Glutamatergic neuron (in vitro differentiated cells): ENCODE measurements at regions not wholly inside any gene's neighbourhood (a gene's known extent, or its start where the extent isn't known, plus 50 kb on each side); places are given as distances from the start of the nearest gene placed in this dataset.

Experiments used
- DNase-seq: peaks from one replicate; pipeline ENCODE4 v3.0.0; 2022
- H3K27ac Mint-ChIP-seq: one replicate; pipeline ENCODE4 v1.8.0; 2020; ENCODE audit warnings: mild to moderate bottlenecking, mixed read lengths, inconsistent platforms; ENCODE audit not compliant: unreplicated experiment
- H3K27me3 Mint-ChIP-seq: one replicate; pipeline ENCODE4 v1.8.0; 2020; ENCODE audit warnings: mild to moderate bottlenecking, moderate library complexity, mixed read lengths, inconsistent platforms; ENCODE audit not compliant: unreplicated experiment
- H3K36me3 Mint-ChIP-seq: one replicate; pipeline ENCODE4 v1.8.0; 2020; ENCODE audit warnings: mild to moderate bottlenecking, mixed read lengths, inconsistent platforms; ENCODE audit not compliant: unreplicated experiment
- H3K4me1 Mint-ChIP-seq: one replicate; pipeline ENCODE4 v1.8.0; 2020; ENCODE audit warnings: mild to moderate bottlenecking, low read depth, mixed read lengths, inconsistent platforms; ENCODE audit not compliant: unreplicated experiment
- H3K4me3 Mint-ChIP-seq: one replicate; pipeline ENCODE4 v1.8.0; 2020; ENCODE audit warnings: mild to moderate bottlenecking, mixed read lengths, inconsistent platforms; ENCODE audit not compliant: unreplicated experiment
- H3K9me3 Mint-ChIP-seq: one replicate; pipeline ENCODE4 v1.8.0; 2020; ENCODE audit warnings: mild to moderate bottlenecking, moderate library complexity, mixed read lengths, inconsistent platforms; ENCODE audit not compliant: unreplicated experiment
- TF ChIP-seq, protein P1 (sequence below): fragments of 200-600 bp; sonication (generic); IDR thresholded peaks from one replicate; pipeline ENCODE4 v1.5.0; 2021; ENCODE audit not compliant: partially characterized antibody, unreplicated experiment

DNA sequence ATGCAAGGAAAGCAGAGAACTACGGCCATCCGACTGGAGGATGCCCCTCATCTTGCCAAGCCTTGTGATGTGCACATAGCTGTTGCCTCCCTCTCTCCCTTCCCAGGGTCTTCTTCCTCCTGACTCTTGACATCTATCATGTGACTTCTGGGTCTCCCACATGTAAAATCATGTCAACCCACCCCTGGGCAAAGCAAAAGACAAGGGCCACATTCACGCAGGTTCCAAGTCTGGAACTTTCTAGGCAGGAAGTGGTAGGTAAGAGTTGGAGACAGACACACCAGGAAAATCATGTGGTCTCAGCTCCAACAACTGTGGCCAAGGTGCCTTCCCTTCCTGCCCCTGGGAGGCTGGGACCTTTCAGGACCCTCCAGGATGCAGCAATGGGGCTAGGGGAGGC, 187.3 kb downstream of the CXCL12 start:
- no peak overlapping the region for H3K4me3 Mint-ChIP-seq
- H3K9me3 Mint-ChIP-seq, result peaks cover 6% of the 10 kb centered on the region
- no peak overlapping the region for H3K27ac Mint-ChIP-seq
- H3K4me1 Mint-ChIP-seq, result peaks cover 5% of the 10 kb centered on the region
- H3K36me3 Mint-ChIP-seq, result peaks cover 4% of the 10 kb centered on the region
- TF ChIP-seq, protein P1, sequence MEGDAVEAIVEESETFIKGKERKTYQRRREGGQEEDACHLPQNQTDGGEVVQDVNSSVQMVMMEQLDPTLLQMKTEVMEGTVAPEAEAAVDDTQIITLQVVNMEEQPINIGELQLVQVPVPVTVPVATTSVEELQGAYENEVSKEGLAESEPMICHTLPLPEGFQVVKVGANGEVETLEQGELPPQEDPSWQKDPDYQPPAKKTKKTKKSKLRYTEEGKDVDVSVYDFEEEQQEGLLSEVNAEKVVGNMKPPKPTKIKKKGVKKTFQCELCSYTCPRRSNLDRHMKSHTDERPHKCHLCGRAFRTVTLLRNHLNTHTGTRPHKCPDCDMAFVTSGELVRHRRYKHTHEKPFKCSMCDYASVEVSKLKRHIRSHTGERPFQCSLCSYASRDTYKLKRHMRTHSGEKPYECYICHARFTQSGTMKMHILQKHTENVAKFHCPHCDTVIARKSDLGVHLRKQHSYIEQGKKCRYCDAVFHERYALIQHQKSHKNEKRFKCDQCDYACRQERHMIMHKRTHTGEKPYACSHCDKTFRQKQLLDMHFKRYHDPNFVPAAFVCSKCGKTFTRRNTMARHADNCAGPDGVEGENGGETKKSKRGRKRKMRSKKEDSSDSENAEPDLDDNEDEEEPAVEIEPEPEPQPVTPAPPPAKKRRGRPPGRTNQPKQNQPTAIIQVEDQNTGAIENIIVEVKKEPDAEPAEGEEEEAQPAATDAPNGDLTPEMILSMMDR, result no peak
- H3K27me3 Mint-ChIP-seq, result peaks cover 5% of the 10 kb centered on the region
- no peak for DNase-seq

DNA sequence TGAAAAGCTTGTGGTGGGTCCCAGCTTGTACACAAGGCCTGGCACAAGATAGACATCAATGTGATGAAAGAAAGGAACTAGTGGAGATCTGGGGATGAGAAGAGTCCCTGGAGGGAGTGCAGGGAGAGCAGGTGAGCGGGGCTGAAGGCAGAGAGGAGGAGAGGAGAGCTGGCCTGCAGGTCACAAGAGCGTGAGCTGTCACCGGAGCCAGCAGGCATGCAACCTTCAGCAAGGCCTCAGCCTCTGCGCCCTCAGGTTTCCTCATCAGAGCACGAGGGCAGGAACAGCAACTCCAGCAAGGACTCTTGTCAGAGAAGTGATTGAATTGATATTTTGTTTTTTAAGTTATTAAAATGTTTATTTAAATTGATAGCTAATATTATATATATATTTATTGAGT, 188.6 kb downstream of the CXCL12 start:
- Mint-ChIP-seq H3K4me3 (no peak overlapping the region), H3K9me3 (peaks cover 6% of the 10 kb centered on the region), H3K27me3 (peaks cover 2% of the 10 kb centered on the region), H3K4me1 (peaks cover 1% of the 10 kb centered on the region), H3K27ac (no peak overlapping the region), H3K36me3 (peaks cover 4% of the 10 kb centered on the region)
- TF ChIP-seq, protein P1, result no peak
- no peak for DNase-seq

DNA sequence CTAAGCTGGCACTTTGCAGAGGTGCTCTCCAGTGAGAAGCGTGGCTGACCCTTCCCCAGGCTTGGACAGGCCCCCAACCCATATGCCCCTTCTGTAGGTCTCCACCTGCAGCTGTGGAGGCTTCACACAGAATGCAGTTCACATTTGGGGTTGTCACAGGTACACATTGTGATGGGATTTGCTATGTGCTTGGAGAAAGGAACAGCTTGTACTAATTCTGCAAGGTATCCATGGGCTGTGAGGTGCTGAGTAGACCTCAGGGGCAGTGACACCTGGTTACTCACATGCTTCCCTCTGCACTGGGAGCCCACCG, 188.9 kb downstream of the CXCL12 start:
- Mint-ChIP-seq H3K27ac (no peak overlapping the region), H3K4me1 (peaks cover 1% of the 10 kb centered on the region), H3K4me3 (no peak overlapping the region), H3K27me3 (peaks cover 2% of the 10 kb centered on the region), H3K36me3 (peaks cover 6% of the 10 kb centered on the region), H3K9me3 (peaks cover 6% of the 10 kb centered on the region)
- DNase-seq, result no peak
- TF ChIP-seq, protein P1, result no peak

DNA sequence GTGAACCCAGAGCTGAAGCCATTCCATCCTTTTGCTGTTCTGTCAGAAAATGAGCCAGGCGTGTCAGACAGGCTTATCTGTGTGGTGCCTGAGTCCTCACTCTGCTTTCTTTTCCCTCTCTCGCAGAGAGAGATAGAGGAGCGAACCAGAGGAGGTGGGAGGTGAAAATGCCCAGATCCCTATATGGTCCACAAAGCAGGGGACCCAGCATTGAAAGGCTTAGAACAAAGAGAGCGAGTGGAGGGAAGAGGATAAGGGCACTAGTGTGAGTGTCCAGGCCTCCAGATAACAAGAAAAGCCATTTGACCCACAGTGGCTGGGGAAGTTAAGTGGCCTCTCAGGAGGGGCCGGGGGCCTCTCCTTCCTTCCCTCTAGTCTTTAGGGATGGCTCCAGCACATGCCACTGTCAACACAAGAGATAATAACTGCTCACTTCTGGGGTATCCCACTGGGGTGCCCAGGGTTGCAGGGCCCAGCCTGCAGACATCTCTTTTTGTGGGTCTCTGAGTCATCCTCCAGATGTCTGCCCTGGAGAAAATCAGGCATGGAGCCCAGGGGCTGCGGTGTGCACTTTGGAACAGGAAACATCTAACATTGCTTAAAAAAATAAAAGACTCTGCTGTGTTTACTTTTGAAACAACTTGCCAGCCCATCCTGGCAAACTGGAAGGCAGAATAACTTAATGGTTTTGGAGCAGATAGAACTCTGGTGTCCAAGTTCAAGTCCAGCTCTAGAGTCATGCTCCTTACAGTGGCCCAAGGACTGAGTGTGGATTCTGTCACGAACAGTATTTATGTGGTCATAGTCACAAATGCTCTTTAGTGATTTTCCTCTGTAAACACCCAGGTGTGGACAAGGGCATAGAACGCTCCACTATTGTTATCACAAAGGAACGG, 189.5 kb downstream of the CXCL12 start:
- TF ChIP-seq, protein P1, result no peak
- H3K4me3 Mint-ChIP-seq, result no peak overlapping the region
- no peak overlapping the region for H3K27ac Mint-ChIP-seq
- H3K4me1 Mint-ChIP-seq, result no peaks in the 10 kb centered on the region
- H3K9me3 Mint-ChIP-seq, result peaks cover 6% of the 10 kb centered on the region
- H3K36me3 Mint-ChIP-seq, result peaks cover 5% of the 10 kb centered on the region
- no peak for DNase-seq
- peaks cover 2% of the 10 kb centered on the region for H3K27me3 Mint-ChIP-seq

DNA sequence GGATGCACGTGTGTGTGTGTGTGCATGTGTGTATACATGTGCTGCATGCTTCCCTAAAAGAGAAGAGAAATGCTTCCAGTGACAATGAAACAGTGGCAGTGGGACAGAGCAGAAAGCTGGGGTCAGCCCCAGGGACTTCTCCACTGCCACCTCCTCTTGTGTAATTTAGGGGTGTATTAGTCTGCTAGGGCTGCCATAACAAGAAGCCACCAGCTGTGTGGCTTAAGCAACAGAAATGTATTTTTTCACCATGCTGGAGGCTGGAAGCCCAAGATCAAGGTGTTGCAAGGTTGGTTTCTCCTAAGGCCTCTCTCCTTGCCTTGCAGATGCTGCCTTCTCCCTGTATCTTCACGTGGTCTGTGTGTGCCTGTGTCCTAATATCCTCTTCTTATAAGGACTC, 190.5 kb downstream of the CXCL12 start:
- Mint-ChIP-seq H3K27ac (no peak overlapping the region), H3K4me1 (no peaks in the 10 kb centered on the region), H3K36me3 (peaks cover 5% of the 10 kb centered on the region), H3K9me3 (peaks cover 6% of the 10 kb centered on the region), H3K27me3 (peaks cover 2% of the 10 kb centered on the region), H3K4me3 (no peak overlapping the region)
- TF ChIP-seq, protein P1, result no peak
- DNase-seq, result no peak
